ENCODE measurements at regions not wholly inside any gene's neighbourhood (a gene's known extent, or its start where the extent isn't known, plus 50 kb on each side); places are given as distances from the start of the nearest gene placed in this dataset.

GRCh38 chr15:91604122-91604521 is 249.4 kb upstream of the SLCO3A1 start:
- no peak for DNase-seq
- no peaks in the 10 kb centered on the region for H3K36me3 ChIP-seq
- H3K27ac ChIP-seq (replicated peaks) = no peak overlapping the region
- no peaks in the 10 kb centered on the region for H3K9me3 ChIP-seq (replicated peaks)
- H3K27me3 ChIP-seq (ENCODE audit: low read depth) = peaks cover 15% of the 10 kb centered on the region
- H3K4me3 ChIP-seq = no peak overlapping the region
- TF ChIP-seq CTCF (IDR thresholded peaks at IDR 0.05; ENCODE audit: borderline replicate concordance) = no peak
- intact Hi-C loops (cut with micrococcal nuclease) = no loop called here
- no peaks in the 10 kb centered on the region for H3K4me1 ChIP-seq

GRCh38 chr15:91605576-91605975 is 247.9 kb upstream of the SLCO3A1 start:
- Histone ChIP-seq H3K27me3 (ENCODE audit: low read depth) (peaks cover 12% of the 10 kb centered on the region), H3K36me3 (no peaks in the 10 kb centered on the region), H3K4me3 (no peak overlapping the region), H3K27ac (replicated peaks) (no peak overlapping the region), H3K9me3 (replicated peaks) (no peaks in the 10 kb centered on the region), H3K4me1 (no peaks in the 10 kb centered on the region)
- DNase-seq = no peak
- intact Hi-C loops (cut with micrococcal nuclease) = no loop called here
- TF ChIP-seq CTCF (IDR thresholded peaks at IDR 0.05; ENCODE audit: borderline replicate concordance) = no peak

- DNase-seq = no peak
- intact Hi-C loops (cut with micrococcal nuclease) = no loop called here
- TF ChIP-seq CTCF (IDR thresholded peaks at IDR 0.05; ENCODE audit: borderline replicate concordance) = no peak
These were observed 244.3 kb upstream of the SLCO3A1 start for GRCh38 chr15:91609231-91609630.

GRCh38 chr15:91609966-91610365 is 243.5 kb upstream of the SLCO3A1 start:
- H3K27ac ChIP-seq (replicated peaks) = no peak overlapping the region
- no peak for DNase-seq
- intact Hi-C loops (cut with micrococcal nuclease) = no loop called here
- no peak for TF ChIP-seq CTCF (IDR thresholded peaks at IDR 0.05; ENCODE audit: borderline replicate concordance)
- no peaks in the 10 kb centered on the region for H3K36me3 ChIP-seq
- H3K4me3 ChIP-seq = no peak overlapping the region
- no peaks in the 10 kb centered on the region for H3K9me3 ChIP-seq (replicated peaks)
- no peaks in the 10 kb centered on the region for H3K27me3 ChIP-seq (ENCODE audit: low read depth)
- H3K4me1 ChIP-seq = no peaks in the 10 kb centered on the region

More at GRCh38 chr15:91609231-91609630, 244.3 kb upstream of the SLCO3A1 start:
- no peaks in the 10 kb centered on the region for H3K9me3 ChIP-seq (replicated peaks)
- no peak overlapping the region for H3K4me3 ChIP-seq
- H3K4me1 ChIP-seq = no peaks in the 10 kb centered on the region
- H3K27me3 ChIP-seq (ENCODE audit: low read depth) = no peaks in the 10 kb centered on the region
- H3K27ac ChIP-seq (replicated peaks) = no peak overlapping the region
- no peaks in the 10 kb centered on the region for H3K36me3 ChIP-seq

- H3K27me3 ChIP-seq (ENCODE audit: low read depth) = no peaks in the 10 kb centered on the region
- intact Hi-C loops (cut with micrococcal nuclease) = no loop called here
- no peaks in the 10 kb centered on the region for H3K9me3 ChIP-seq (replicated peaks)
- no peak overlapping the region for H3K4me3 ChIP-seq
- H3K36me3 ChIP-seq = no peaks in the 10 kb centered on the region
- no peaks in the 10 kb centered on the region for H3K4me1 ChIP-seq
- TF ChIP-seq CTCF (IDR thresholded peaks at IDR 0.05; ENCODE audit: borderline replicate concordance) = no peak
- no peak overlapping the region for H3K27ac ChIP-seq (replicated peaks)
- DNase-seq = no peak
These were observed 241.8 kb upstream of the SLCO3A1 start for GRCh38 chr15:91611561-91612323.

Data from left ventricle myocardium inferior (tissue), 1 donor.